Astrocyte (in vitro differentiated cells and primary cell): ENCODE measurements at regions not wholly inside any gene's neighbourhood (a gene's known extent, or its start where the extent isn't known, plus 50 kb on each side); places are given as distances from the start of the nearest gene placed in this dataset.

Experiments
- EZH2 ChIP-seq: IDR thresholded peaks from 2 replicates; pipeline ENCODE4 v1.6.1; 2012; ENCODE audit warnings: mild to moderate bottlenecking, low read length, inconsistent platforms; ENCODE audit not compliant: insufficient read depth
- TF ChIP-seq, protein P1 (sequence below): IDR thresholded peaks from 2 replicates; pipeline ENCODE4 v1.5.1; 2011; ENCODE audit warnings: low read depth, mild to moderate bottlenecking, inconsistent platforms, low read length, moderate library complexity; ENCODE audit not compliant: insufficient read depth

DNA sequence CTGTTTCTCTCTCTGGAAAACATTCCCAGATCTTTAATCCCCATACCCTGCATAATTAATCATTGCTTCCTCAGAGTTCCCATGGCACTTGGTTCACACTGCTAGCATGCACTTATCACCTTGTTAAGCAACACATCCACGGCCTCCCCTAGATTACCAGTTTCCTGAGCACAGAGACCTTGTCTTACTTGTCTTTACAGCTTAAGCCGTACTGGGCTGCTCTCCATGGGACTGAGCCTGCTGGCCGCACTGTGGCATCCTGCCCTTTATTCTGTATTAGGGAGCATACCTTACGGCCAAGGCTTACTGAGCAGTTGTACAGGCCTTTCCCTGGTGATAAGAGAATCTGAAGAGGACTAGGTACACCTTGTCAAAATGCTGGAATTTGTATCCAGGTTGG lies 190.2 kb downstream of the REEP3 start:
- TF ChIP-seq, protein P1, sequence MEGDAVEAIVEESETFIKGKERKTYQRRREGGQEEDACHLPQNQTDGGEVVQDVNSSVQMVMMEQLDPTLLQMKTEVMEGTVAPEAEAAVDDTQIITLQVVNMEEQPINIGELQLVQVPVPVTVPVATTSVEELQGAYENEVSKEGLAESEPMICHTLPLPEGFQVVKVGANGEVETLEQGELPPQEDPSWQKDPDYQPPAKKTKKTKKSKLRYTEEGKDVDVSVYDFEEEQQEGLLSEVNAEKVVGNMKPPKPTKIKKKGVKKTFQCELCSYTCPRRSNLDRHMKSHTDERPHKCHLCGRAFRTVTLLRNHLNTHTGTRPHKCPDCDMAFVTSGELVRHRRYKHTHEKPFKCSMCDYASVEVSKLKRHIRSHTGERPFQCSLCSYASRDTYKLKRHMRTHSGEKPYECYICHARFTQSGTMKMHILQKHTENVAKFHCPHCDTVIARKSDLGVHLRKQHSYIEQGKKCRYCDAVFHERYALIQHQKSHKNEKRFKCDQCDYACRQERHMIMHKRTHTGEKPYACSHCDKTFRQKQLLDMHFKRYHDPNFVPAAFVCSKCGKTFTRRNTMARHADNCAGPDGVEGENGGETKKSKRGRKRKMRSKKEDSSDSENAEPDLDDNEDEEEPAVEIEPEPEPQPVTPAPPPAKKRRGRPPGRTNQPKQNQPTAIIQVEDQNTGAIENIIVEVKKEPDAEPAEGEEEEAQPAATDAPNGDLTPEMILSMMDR, result no peak
- no peak for TF ChIP-seq EZH2
